G401 (cell line): ENCODE measurements at regions not wholly inside any gene's neighbourhood (a gene's known extent, or its start where the extent isn't known, plus 50 kb on each side); places are given as distances from the start of the nearest gene placed in this dataset.

Experiments used
- DNase-seq: peaks from one replicate; pipeline ENCODE4 v3.0.0-alpha.2; 2015; ENCODE audit warnings: low spot score
- in situ Hi-C: cut with HindIII; loops from 2 replicates; pipeline ENCODE4 v1.10.0; 2016; ENCODE audit warnings: low sequenced_read_pairs, mixed read lengths

DNA sequence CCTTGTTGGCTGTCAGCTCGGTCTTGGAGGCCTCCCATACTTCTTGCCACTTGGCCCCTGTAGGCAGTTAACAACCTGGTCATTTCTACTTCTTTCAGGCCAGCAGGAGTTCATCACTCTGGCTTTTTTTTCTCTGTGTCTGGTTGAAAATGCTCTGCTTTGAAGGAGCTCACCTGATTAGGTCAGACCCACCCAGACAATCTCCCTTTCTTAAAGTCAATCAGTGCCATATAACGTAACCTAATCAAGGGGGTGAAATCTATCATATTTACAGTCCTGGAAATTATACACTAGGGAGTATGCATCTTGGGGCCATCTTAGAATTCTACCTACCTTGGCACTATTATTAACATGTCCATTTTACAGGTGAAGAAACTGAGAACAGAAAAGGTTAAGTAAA is 155.4 kb downstream of the SREK1 start:
- in situ Hi-C loops: no loop called here
- DNase-seq: no peak

DNA sequence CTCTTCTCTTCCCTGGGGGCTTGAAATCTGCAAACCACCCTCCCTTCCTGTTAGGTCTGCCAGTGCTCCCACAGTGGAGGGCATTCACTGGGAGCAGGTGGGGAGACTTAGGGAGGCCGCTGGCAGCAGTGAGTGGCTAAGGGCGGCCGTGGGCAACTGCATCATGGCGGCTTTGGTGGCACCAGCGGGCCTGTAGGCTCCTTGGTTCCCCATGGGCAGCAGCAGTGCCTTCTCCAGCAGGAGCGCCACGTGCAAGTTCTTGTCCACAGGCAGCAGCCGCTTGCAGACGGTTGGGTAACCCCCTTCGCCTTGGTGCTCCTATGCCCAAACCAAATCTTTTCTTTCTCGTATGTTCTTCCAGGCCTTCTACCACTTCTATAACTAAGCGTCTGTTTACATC is 158.2 kb downstream of the SREK1 start:
- in situ Hi-C loops: loop anchor here (25.0 kb wide), 1 partner anchor 435 kb away; no protein-coding TSS in a partner anchor
- no peak for DNase-seq

- DNase-seq: peak; percentile 66
- in situ Hi-C loops: loop anchor here (25.0 kb wide), 1 partner anchor 431 kb away; no protein-coding TSS in a partner anchor
Observed at GRCh38 chr5:66306105-66306843, 162.2 kb downstream of the SREK1 start.

DNA sequence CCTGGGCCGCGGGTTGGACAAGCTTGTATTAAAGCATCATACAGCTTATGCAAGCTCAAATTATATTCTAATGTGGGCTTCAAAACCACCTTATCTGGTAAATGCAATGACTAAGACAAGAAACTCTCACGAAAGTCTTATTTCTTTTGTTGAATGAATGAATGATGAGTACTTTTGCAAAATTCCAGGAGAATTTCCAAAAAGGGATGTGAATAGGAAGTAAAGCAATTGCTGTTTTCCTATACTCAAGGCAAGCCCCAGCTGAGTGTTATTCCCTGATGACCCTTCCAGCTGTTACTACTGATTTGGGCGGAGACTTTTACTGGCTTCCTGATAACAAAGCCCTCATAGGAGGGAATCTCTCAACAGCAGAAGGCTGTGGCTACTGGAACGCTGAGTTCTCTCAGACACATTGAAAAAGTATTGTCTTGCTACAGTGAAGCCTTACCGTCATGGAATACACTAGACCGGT is 162.8 kb downstream of the SREK1 start:
- no peak for DNase-seq
- in situ Hi-C loops: loop anchor here (25.0 kb wide), 1 partner anchor 430 kb away; no protein-coding TSS in a partner anchor

DNA sequence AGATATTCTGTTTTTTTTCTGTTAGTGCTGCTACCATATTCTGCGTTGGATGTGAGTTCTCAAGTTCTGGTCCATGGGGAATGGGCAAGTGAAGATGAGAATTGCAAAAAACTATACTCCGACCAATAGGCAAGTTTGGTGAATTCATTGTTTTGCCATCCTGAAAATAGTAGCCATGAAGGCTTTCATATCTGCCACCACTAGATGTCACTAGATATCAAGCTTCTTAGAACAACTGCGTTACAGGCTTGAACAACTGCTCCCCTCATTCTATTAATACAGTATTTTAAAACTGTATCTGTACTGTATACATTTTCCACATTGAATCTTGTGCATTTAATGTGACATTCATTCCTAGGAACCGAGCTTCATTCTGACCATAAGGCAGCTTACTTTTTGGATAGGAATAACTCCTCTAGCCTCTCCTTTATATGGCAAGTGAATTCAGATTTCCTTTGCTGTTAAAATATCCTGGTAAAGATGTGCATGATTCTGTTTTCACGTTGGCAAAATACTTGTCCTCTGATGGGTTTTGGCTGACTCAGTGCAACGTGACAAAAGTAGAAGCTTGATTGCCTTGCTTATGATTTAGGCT is 163.6 kb downstream of the SREK1 start:
- DNase-seq: peak; percentile 76
- in situ Hi-C loops: loop anchor here (25.0 kb wide), 1 partner anchor 430 kb away; no protein-coding TSS in a partner anchor

- in situ Hi-C loops: loop anchor here (25.0 kb wide), 1 partner anchor 425 kb away; no protein-coding TSS in a partner anchor
- DNase-seq: no peak
Observed at GRCh38 chr5:66312266-66312665, 168.2 kb downstream of the SREK1 start.

- in situ Hi-C loops: loop anchor here (25.0 kb wide), 1 partner anchor 422 kb away; no protein-coding TSS in a partner anchor
- no peak for DNase-seq
Observed at GRCh38 chr5:66315784-66316183, 171.7 kb downstream of the SREK1 start.

GRCh38 chr5:66322786-66323528 is 178.9 kb downstream of the SREK1 start:
- no peak for DNase-seq
- in situ Hi-C loops: loop anchor here (25.0 kb wide), 1 partner anchor 414 kb away; no protein-coding TSS in a partner anchor

DNA sequence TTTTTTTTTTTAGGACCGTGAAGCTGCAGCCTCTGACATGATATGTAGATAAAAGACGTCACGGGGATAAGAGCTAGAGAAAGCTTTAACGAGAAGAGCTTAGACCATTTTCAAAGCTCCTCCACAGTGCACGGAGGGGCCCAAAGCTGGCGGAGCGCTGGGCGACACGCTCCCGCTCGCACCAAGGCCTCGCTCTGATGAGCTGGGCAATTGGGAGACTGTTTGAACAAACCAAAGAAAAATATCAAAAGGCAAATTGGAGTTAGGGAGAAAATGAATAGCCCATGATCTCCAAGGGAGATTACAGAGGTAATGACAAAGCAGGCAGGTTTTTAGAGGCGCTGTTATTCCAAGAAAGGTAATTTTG is 179.4 kb downstream of the SREK1 start:
- in situ Hi-C loops: loop anchor here (25.0 kb wide), 1 partner anchor 414 kb away; no protein-coding TSS in a partner anchor
- no peak for DNase-seq

GRCh38 chr5:66324357-66324756 is 180.3 kb downstream of the SREK1 start:
- in situ Hi-C loops: loop anchor here (25.0 kb wide), 1 partner anchor 413 kb away; no protein-coding TSS in a partner anchor
- DNase-seq: peak; percentile 4

- in situ Hi-C loops: no loop called here
- DNase-seq: no peak
Observed at GRCh38 chr5:66326276-66326675, 182.2 kb downstream of the SREK1 start.

- in situ Hi-C loops: no loop called here
- DNase-seq: no peak
Observed at GRCh38 chr5:66327008-66327407, 182.9 kb downstream of the SREK1 start.

- DNase-seq: no peak
- in situ Hi-C loops: no loop called here
Observed at GRCh38 chr5:66329078-66329477, 185.0 kb downstream of the SREK1 start.

DNA sequence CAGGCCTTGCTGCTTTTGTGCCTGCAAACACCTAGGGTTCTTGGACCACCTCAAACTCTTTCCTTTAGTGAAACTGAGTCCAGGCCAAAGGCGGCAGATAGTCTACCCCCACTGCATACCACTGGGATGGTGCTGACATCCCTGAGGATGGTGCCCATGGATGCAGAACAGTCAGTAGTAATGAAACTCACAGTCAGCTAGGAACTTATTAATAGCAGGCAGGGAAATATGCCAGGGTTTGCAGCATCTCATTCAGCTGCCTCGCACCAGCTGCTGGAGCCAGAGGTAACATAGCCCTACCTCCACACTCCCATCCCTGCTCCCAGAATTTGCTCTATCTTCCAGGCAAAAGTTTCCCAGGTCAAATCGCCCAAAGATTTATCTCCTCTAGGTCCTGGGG is 189.1 kb downstream of the SREK1 start:
- DNase-seq: no peak
- in situ Hi-C loops: no loop called here

- DNase-seq: no peak
- in situ Hi-C loops: no loop called here
Observed at GRCh38 chr5:66337626-66338226, 193.6 kb downstream of the SREK1 start.

GRCh38 chr5:66338828-66339227 is 194.7 kb downstream of the SREK1 start:
- no peak for DNase-seq
- in situ Hi-C loops: no loop called here

DNA sequence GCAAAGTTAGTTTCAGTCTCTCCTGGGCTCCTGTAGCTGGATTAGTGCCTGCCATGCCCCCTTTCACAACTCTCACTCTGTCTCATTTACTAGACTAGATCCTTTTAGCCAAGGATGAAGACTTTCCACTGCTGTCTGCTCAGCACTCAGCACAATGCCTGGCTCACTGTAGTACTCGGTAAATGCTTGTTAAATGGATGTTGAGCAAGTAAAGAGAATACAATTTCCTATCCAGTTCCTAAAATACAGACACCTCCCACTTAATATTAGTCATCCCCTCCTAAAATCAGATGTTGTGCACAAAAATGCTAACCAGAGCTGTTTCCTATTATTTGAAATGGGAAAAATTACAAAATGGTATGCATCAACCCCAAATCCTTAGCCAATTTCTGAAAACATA is 195.8 kb downstream of the SREK1 start:
- in situ Hi-C loops: no loop called here
- no peak for DNase-seq

GRCh38 chr5:66340786-66341185 is 196.7 kb downstream of the SREK1 start:
- in situ Hi-C loops: no loop called here
- no peak for DNase-seq

GRCh38 chr5:66342341-66342880 is 198.3 kb downstream of the SREK1 start:
- in situ Hi-C loops: no loop called here
- DNase-seq: no peak
